Neural progenitor cell (in vitro differentiated cells): ENCODE measurements at regions not wholly inside any gene's neighbourhood (a gene's known extent, or its start where the extent isn't known, plus 50 kb on each side); places are given as distances from the start of the nearest gene placed in this dataset.

Experiments
- DNase-seq: peaks from one replicate; pipeline ENCODE4 v3.0.0-alpha.2; 2016; ENCODE audit warnings: low spot score
- H2AFZ ChIP-seq: fragments of 200-600 bp; sonication (generic); replicated peaks from 2 replicates; pipeline ENCODE4 v1.6.1; 2016; ENCODE audit warnings: antibody characterized with exemption
- H3F3A ChIP-seq: fragments of 200-600 bp; sonication (generic); 2 replicates; pipeline ENCODE4 v1.6.1; 2016; ENCODE audit warnings: antibody characterized with exemption, low read depth
- H3K27ac ChIP-seq: fragments of 200-600 bp; sonication (generic); 2 replicates; pipeline ENCODE4 v1.5.1; 2016; ENCODE audit warnings: mild to moderate bottlenecking
- H3K27me3 ChIP-seq: fragments of 200-600 bp; sonication (generic); 2 replicates; pipeline ENCODE4 v1.6.1; 2016; ENCODE audit warnings: mild to moderate bottlenecking, moderate library complexity
- H3K36me3 ChIP-seq: fragments of 200-600 bp; sonication (generic); 2 replicates; pipeline ENCODE4 v1.5.1; 2016
- H3K4me1 ChIP-seq: fragments of 200-600 bp; sonication (generic); 2 replicates; pipeline ENCODE4 v1.6.1; 2016; ENCODE audit warnings: mixed run types
- H3K4me2 ChIP-seq: fragments of 200-600 bp; sonication (generic); 2 replicates; pipeline ENCODE4 v1.6.1; 2016
- H3K4me3 ChIP-seq: fragments of 200-600 bp; sonication (generic); 2 replicates; pipeline ENCODE4 v1.5.1; 2016
- H3K79me2 ChIP-seq: fragments of 200-600 bp; sonication (generic); 2 replicates; pipeline ENCODE4 v1.6.1; 2016; ENCODE audit warnings: low read depth
- H3K9ac ChIP-seq: fragments of 200-600 bp; sonication (generic); 2 replicates; pipeline ENCODE4 v1.6.1; 2016
- H3K9me3 ChIP-seq: fragments of 200-600 bp; sonication (generic); 2 replicates; pipeline ENCODE4 v1.5.1; 2016; ENCODE audit warnings: low read depth
- H4K20me1 ChIP-seq: fragments of 200-600 bp; sonication (generic); 2 replicates; pipeline ENCODE4 v1.6.1; 2016; ENCODE audit warnings: low read depth
- H3K27ac Mint-ChIP-seq: 3 replicates; pipeline ENCODE4 v1.8.0; 2021; ENCODE audit warnings: mixed read lengths
- H3K27me3 Mint-ChIP-seq: 2 replicates; pipeline ENCODE4 v1.8.0; 2022; ENCODE audit warnings: low read depth, mild to moderate bottlenecking, inconsistent platforms, moderate library complexity, mixed read lengths; ENCODE audit not compliant: insufficient read depth
- H3K36me3 Mint-ChIP-seq: 3 replicates; pipeline ENCODE4 v1.8.0; 2021; ENCODE audit warnings: mixed read lengths
- H3K4me1 Mint-ChIP-seq: 3 replicates; pipeline ENCODE4 v1.8.0; 2021; ENCODE audit warnings: mixed read lengths
- H3K4me3 Mint-ChIP-seq: 3 replicates; pipeline ENCODE4 v1.8.0; 2021; ENCODE audit warnings: mild to moderate bottlenecking, moderate library complexity, mixed read lengths
- H3K9me3 Mint-ChIP-seq: 3 replicates; pipeline ENCODE4 v1.8.0; 2020; ENCODE audit warnings: mixed read lengths
- CTCF ChIP-seq: fragments of 200-600 bp; sonication (generic); IDR thresholded peaks from 2 replicates; pipeline ENCODE4 v1.5.1; 2017; ENCODE audit warnings: antibody characterized with exemption, mild to moderate bottlenecking
- EZH2 ChIP-seq: fragments of 200-600 bp; sonication (generic); IDR thresholded peaks from 2 replicates; pipeline ENCODE4 v1.6.1; 2017; ENCODE audit warnings: antibody characterized with exemption, mild to moderate bottlenecking, moderate library complexity
- EZH2phosphoT487 ChIP-seq: fragments of 200-600 bp; sonication (generic); IDR thresholded peaks from 2 replicates; pipeline ENCODE4 v1.6.1; 2017; ENCODE audit warnings: antibody characterized with exemption

- no peaks in the 10 kb centered on the region for H3K27me3 ChIP-seq
- no peak overlapping the region for H3K27ac Mint-ChIP-seq
- no peak overlapping the region for H3K4me2 ChIP-seq
- H3K36me3 Mint-ChIP-seq, result no peaks in the 10 kb centered on the region
- H3K27ac ChIP-seq, result no peak overlapping the region
- H3K9ac ChIP-seq, result no peak overlapping the region
- peaks cover 6% of the 10 kb centered on the region for H3K27me3 Mint-ChIP-seq
- no peaks in the 10 kb centered on the region for H3K4me1 ChIP-seq
- H3K4me1 Mint-ChIP-seq, result no peaks in the 10 kb centered on the region
- H3K79me2 ChIP-seq, result no peaks in the 10 kb centered on the region
- H3K4me3 ChIP-seq, result no peak overlapping the region
- H3K4me3 Mint-ChIP-seq, result no peak overlapping the region
- no peaks in the 10 kb centered on the region for H3K9me3 ChIP-seq
- H3K36me3 ChIP-seq, result no peaks in the 10 kb centered on the region
- no peak overlapping the region for H2AFZ ChIP-seq
- no peak for DNase-seq
- H3K9me3 Mint-ChIP-seq, result no peaks in the 10 kb centered on the region
- no peaks in the 10 kb centered on the region for H4K20me1 ChIP-seq
- TF ChIP-seq EZH2phosphoT487 (no peak), CTCF (no peak), EZH2 (no peak)
- H3F3A ChIP-seq, result peaks cover 3% of the 10 kb centered on the region
Measured at GRCh38 chr4:25551605-25552004, 104.0 kb upstream of the SLC34A2 start.

- H3K9me3 Mint-ChIP-seq, result no peaks in the 10 kb centered on the region
- no peaks in the 10 kb centered on the region for H3K4me1 Mint-ChIP-seq
- DNase-seq, result no peak
- no peaks in the 10 kb centered on the region for H3K36me3 ChIP-seq
- no peak overlapping the region for H3K27ac ChIP-seq
- H3K27me3 ChIP-seq, result no peaks in the 10 kb centered on the region
- no peaks in the 10 kb centered on the region for H3K36me3 Mint-ChIP-seq
- H3K4me1 ChIP-seq, result no peaks in the 10 kb centered on the region
- no peak overlapping the region for H3K4me3 Mint-ChIP-seq
- no peak overlapping the region for H3K9ac ChIP-seq
- peaks cover 3% of the 10 kb centered on the region for H3F3A ChIP-seq
- TF ChIP-seq EZH2phosphoT487 (no peak), CTCF (no peak), EZH2 (no peak)
- H2AFZ ChIP-seq, result peak overlapping the region; percentile 87
- no peak overlapping the region for H3K4me3 ChIP-seq
- peaks cover 6% of the 10 kb centered on the region for H3K27me3 Mint-ChIP-seq
- no peak overlapping the region for H3K4me2 ChIP-seq
- H3K9me3 ChIP-seq, result no peaks in the 10 kb centered on the region
- no peaks in the 10 kb centered on the region for H3K79me2 ChIP-seq
- no peak overlapping the region for H3K27ac Mint-ChIP-seq
- H4K20me1 ChIP-seq, result no peaks in the 10 kb centered on the region
Measured at GRCh38 chr4:25552580-25553271, 102.9 kb upstream of the SLC34A2 start.

GRCh38 chr4:25559508-25559907 is 96.1 kb upstream of the SLC34A2 start:
- Histone ChIP-seq H3K27ac (no peak overlapping the region), H3K36me3 (no peaks in the 10 kb centered on the region), H3K4me1 (peaks cover 3% of the 10 kb centered on the region), H4K20me1 (no peaks in the 10 kb centered on the region), H3K4me2 (no peak overlapping the region), H3K9ac (no peak overlapping the region), H2AFZ (no peak overlapping the region), H3K9me3 (no peaks in the 10 kb centered on the region), H3K79me2 (no peaks in the 10 kb centered on the region), H3K4me3 (no peak overlapping the region), H3K27me3 (no peaks in the 10 kb centered on the region), H3F3A (peaks cover 3% of the 10 kb centered on the region)
- no peaks in the 10 kb centered on the region for H3K36me3 Mint-ChIP-seq
- H3K9me3 Mint-ChIP-seq, result peaks cover 2% of the 10 kb centered on the region
- no peak overlapping the region for H3K27ac Mint-ChIP-seq
- TF ChIP-seq EZH2 (no peak), EZH2phosphoT487 (no peak), CTCF (no peak)
- peaks cover 4% of the 10 kb centered on the region for H3K4me1 Mint-ChIP-seq
- peaks cover 14% of the 10 kb centered on the region for H3K27me3 Mint-ChIP-seq
- no peak overlapping the region for H3K4me3 Mint-ChIP-seq
- no peak for DNase-seq
